Mucosa of descending colon (tissue), 3 donors: ENCODE measurements at regions not wholly inside any gene's neighbourhood (a gene's known extent, or its start where the extent isn't known, plus 50 kb on each side); places are given as distances from the start of the nearest gene placed in this dataset.
A peak's percentile ranks its signal among the peaks of the same experiment; 100 is the strongest.

ENCODE experiments used
- ATAC-seq: fragments of 200-7000 bp; cut with Tn5 transposase; one replicate; pipeline ENCODE4 v1.9.1; 2020; ENCODE audit warnings: mild to moderate bottlenecking, moderate library complexity
- DNase-seq, 3 donors: peaks; one replicate each; pipeline ENCODE4 v3.0.0-alpha.2; 2020
- H3K36me3 ChIP-seq: fragments of 200-600 bp; one replicate; pipeline ENCODE4 v1.8.0; 2021; ENCODE audit warnings: low read depth, mild to moderate bottlenecking
- H3K4me1 ChIP-seq: fragments of 200-600 bp; one replicate; pipeline ENCODE4 v1.8.0; 2021; ENCODE audit warnings: low read depth, mild to moderate bottlenecking
- H3K4me3 ChIP-seq: fragments of 200-600 bp; one replicate; pipeline ENCODE4 v1.8.0; 2021; ENCODE audit warnings: mild to moderate bottlenecking
- H3K9me3 ChIP-seq: fragments of 200-600 bp; one replicate; pipeline ENCODE4 v1.8.0; 2021; ENCODE audit warnings: mild to moderate bottlenecking
- intact Hi-C, 2 donors: fragments of 100-400 bp; cut with DNase I in 1 of 2; cut with micrococcal nuclease in 1 of 2; formaldehyde crosslinking; loops; one replicate each; pipeline versions ENCODE4 v1.11.0 to v1.11.1; 2022; cut with DNase I, micrococcal nuclease
- TF ChIP-seq, protein P1 (sequence below): fragments of 200-600 bp; IDR thresholded peaks from one replicate; pipeline ENCODE4 v1.8.0; 2022; ENCODE audit warnings: antibody characterized with exemption, mild to moderate bottlenecking
- donor health status: DM: no; HTN: no; CAD: no; lungs with moderate emphysema.
- donor health status: DM: no; HTN: no; CAD: no.
- donor health status: DM: no; HTN: yes; CAD: no.

GRCh38 chr20:4073852-4074741, 58.7 kb upstream of the RNF24 start:
- no peaks in the 10 kb centered on the region for H3K36me3 ChIP-seq
- intact Hi-C loops, result loop anchor here in 1 of 2 donors (10.0 kb wide), 1 partner anchor 399 kb away; no protein-coding TSS in a partner anchor
- no peaks in the 10 kb centered on the region for H3K4me1 ChIP-seq
- no peak overlapping the region for H3K4me3 ChIP-seq
- H3K9me3 ChIP-seq, result no peaks in the 10 kb centered on the region
- ATAC-seq, result no peak
- no peak for DNase-seq
- TF ChIP-seq, protein P1, sequence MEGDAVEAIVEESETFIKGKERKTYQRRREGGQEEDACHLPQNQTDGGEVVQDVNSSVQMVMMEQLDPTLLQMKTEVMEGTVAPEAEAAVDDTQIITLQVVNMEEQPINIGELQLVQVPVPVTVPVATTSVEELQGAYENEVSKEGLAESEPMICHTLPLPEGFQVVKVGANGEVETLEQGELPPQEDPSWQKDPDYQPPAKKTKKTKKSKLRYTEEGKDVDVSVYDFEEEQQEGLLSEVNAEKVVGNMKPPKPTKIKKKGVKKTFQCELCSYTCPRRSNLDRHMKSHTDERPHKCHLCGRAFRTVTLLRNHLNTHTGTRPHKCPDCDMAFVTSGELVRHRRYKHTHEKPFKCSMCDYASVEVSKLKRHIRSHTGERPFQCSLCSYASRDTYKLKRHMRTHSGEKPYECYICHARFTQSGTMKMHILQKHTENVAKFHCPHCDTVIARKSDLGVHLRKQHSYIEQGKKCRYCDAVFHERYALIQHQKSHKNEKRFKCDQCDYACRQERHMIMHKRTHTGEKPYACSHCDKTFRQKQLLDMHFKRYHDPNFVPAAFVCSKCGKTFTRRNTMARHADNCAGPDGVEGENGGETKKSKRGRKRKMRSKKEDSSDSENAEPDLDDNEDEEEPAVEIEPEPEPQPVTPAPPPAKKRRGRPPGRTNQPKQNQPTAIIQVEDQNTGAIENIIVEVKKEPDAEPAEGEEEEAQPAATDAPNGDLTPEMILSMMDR, result no peak

DNA sequence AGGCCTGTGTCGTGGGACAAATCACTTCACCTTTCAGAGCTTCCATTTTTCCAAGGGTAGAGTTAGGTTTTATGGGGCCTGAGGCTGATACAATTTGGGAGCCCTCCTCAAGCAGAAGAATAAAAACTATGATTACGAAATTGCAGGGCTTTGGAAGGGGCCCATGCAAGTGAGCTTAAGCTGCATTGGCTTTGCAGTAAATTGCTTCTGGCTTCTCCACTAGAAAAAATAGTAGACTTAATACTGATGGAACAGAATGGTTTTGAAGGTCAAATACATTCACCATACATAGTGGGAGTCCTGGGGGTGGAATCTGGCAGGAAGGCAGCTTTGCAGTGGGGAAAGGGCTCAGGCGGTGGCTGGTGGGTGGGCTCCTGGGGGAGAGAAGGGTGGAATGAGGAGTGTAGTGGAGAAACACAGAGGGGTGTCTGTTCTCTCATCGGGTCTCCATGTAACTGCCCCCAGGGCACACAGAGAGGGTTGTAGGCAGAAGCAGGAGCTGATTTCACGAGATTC, 55.9 kb upstream of the RNF24 start:
- H3K4me1 ChIP-seq, result peaks cover 2% of the 10 kb centered on the region
- H3K9me3 ChIP-seq, result no peaks in the 10 kb centered on the region
- no peak overlapping the region for H3K4me3 ChIP-seq
- intact Hi-C loops, result loop anchor here in 1 of 2 donors (10.0 kb wide), 1 partner anchor 396 kb away; no protein-coding TSS in a partner anchor
- TF ChIP-seq, protein P1, result no peak
- no peaks in the 10 kb centered on the region for H3K36me3 ChIP-seq
- no peak for DNase-seq
- no peak for ATAC-seq

GRCh38 chr20:4070323-4071177, 55.2 kb upstream of the RNF24 start:
- Histone ChIP-seq H3K4me3 (no peak overlapping the region), H3K36me3 (no peaks in the 10 kb centered on the region), H3K9me3 (no peaks in the 10 kb centered on the region), H3K4me1 (peaks cover 2% of the 10 kb centered on the region)
- TF ChIP-seq, protein P1, result no peak
- no peak for ATAC-seq
- intact Hi-C loops, result loop anchor here in 1 of 2 donors (10.0 kb wide), 1 partner anchor 396 kb away; no protein-coding TSS in a partner anchor
- DNase-seq, result no peak

GRCh38 chr20:4069751-4070150, 54.4 kb upstream of the RNF24 start:
- ATAC-seq, result no peak
- H3K4me3 ChIP-seq, result no peak overlapping the region

DNA sequence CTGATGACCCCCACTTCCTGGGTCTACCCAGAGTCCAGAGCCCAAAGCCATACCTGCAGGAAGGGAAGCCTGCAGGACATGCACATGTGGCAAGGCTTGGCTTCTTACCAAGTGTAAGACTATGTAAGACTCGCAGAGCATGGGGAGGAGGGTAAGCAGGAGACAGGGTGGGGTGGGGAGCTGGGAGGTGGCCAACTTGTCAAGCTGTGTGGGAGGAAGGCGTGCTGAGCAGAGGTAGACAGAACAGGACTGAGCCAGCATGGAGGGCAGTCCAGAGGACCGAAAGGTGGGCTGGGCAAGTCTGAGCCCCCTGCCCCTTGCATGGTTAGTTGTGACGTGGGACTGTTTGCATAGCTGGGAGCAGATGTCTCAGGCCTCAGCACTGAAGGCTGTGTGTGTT, 53.4 kb upstream of the RNF24 start:
- peaks cover 2% of the 10 kb centered on the region for H3K4me1 ChIP-seq
- DNase-seq, result peak in 1 of 3 donors; percentile 44
- H3K36me3 ChIP-seq, result no peaks in the 10 kb centered on the region
- peak; percentile 31 for ATAC-seq
- H3K9me3 ChIP-seq, result no peaks in the 10 kb centered on the region
- TF ChIP-seq, protein P1, result no peak
- H3K4me3 ChIP-seq, result no peak overlapping the region
- intact Hi-C loops, result no loop called here

More at GRCh38 chr20:4069751-4070150, 54.4 kb upstream of the RNF24 start:
- Histone ChIP-seq H3K4me1 (peaks cover 2% of the 10 kb centered on the region), H3K36me3 (no peaks in the 10 kb centered on the region), H3K9me3 (no peaks in the 10 kb centered on the region)
- intact Hi-C loops, result loop anchor here in 1 of 2 donors (10.0 kb wide), 1 partner anchor 395 kb away; no protein-coding TSS in a partner anchor
- TF ChIP-seq, protein P1, result no peak
- no peak for DNase-seq
